ENCODE measurements at regions not wholly inside any gene's neighbourhood (a gene's known extent, or its start where the extent isn't known, plus 50 kb on each side); places are given as distances from the start of the nearest gene placed in this dataset.

DNA sequence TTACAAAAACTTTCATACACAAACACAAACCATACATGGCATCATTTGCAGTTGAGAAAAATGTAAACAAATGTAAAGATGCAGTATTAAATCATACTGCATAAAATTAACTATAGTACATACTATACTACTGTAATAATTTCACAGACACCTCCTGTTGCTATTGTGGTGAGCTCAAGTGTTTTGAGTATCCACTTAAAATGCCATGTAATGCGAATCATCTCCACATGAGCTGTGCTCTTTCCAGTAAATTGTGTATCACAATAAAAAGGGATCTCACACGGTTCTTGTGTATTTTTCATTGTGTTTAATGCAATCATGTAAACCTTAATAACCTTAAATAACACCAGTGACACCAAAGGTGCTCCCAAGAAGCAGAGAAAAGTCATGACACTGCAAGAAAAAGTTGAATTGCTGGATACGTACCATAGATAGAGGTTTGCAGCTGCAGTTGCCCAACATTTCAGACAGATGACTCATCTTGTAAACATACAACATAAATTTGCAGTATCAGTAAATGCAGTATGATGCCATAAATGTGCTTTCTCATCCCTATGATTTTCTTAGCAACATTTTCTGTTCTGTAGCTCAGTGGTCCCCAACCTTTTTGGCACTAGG lies 166.6 kb downstream of the RAP2A start (continued):
- no peak for TF ChIP-seq ZNF699 (CRISPR knock-in tag; IDR thresholded peaks at IDR 0.05; ENCODE audit: insufficient replicate concordance)

DNA sequence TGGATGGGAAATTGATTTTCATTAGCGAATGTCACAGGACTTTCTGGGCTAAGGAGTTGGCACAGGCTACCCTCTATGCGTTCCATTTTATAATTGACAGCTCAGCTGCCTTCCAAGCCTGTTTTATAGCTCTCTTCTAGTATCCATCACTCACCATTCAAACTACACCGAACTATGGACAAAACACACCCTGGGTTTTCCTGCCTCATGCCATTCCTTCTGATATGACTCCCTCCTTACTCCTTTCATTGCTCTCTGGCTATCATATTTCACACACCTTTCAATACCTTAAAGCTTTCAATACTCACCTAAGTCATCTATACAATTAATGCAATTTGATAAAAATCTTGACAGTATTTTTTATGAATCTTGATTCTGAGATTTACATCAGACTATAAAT lies 181.3 kb downstream of the RAP2A start:
- BruUV-seq (replicated peaks) = no TSS peak
- no peak overlapping the region for H3K9ac ChIP-seq (ENCODE audit: insufficient read depth in 1 of 2, low read depth in 2 of 2, low read length in 2 of 2)
- no peaks in the 10 kb centered on the region for H3K4me1 ChIP-seq (replicated peaks in 1 of 2; ENCODE audit: control insufficient read depth in 2 of 2, insufficient read depth in 2 of 2, low read length in 2 of 2)
- FAIRE-seq (no peak), DNase-seq (ENCODE audit: extremely low read depth in 1 of 4, low spot score in 3 of 4) (no peak), ATAC-seq (no peak)
- H3K27me3 ChIP-seq (ENCODE audit: control insufficient read depth in 2 of 2, insufficient read depth in 2 of 2, low read length in 2 of 2) = no peaks in the 10 kb centered on the region
- no peaks in the 10 kb centered on the region for H3K9me1 ChIP-seq (ENCODE audit: control insufficient read depth, insufficient read depth, low read length)
- intact Hi-C loops (cut with micrococcal nuclease) = no loop called here
- no peaks in the 10 kb centered on the region for H3K79me2 ChIP-seq (ENCODE audit: control insufficient read depth, insufficient read depth, low read length)
- no peak overlapping the region for H3K27ac ChIP-seq (ENCODE audit: extremely low read depth, low read depth, low read length)
- in situ Hi-C loops (cut with MboI) = no loop called here
- no peak overlapping the region for H2AFZ ChIP-seq (ENCODE audit: low read depth, low read length)
- POLR2A ChIA-PET = no interaction called here
- WGBS (ENCODE audit: insufficient coverage, low coverage, missing lambda C conversion rate) = 0% methylated on average over 3 of the region's 3 CpGs
- TF ChIP-seq PML (IDR thresholded peaks at IDR 0.05; ENCODE audit: low read length) (no peak), FOXM1 (IDR thresholded peaks at IDR 0.05; ENCODE audit: low read depth) (no peak), FOXM1 (CRISPR knock-in tag; IDR thresholded peaks at IDR 0.05; ENCODE audit: low read depth) (no peak), ZNF57 (CRISPR knock-in tag; IDR thresholded peaks at IDR 0.05) (no peak), BRD4 (IDR thresholded peaks at IDR 0.05) (no peak), C11orf30 (IDR thresholded peaks at IDR 0.05; ENCODE audit: low read depth) (no peak), SIRT6 (IDR thresholded peaks at IDR 0.05; ENCODE audit: low read depth, low read length) (no peak), LARP7 (IDR thresholded peaks at IDR 0.05) (no peak), TAF9B (IDR thresholded peaks at IDR 0.05; ENCODE audit: partially characterized antibody) (no peak)
- TF ChIP-seq, protein P1, sequence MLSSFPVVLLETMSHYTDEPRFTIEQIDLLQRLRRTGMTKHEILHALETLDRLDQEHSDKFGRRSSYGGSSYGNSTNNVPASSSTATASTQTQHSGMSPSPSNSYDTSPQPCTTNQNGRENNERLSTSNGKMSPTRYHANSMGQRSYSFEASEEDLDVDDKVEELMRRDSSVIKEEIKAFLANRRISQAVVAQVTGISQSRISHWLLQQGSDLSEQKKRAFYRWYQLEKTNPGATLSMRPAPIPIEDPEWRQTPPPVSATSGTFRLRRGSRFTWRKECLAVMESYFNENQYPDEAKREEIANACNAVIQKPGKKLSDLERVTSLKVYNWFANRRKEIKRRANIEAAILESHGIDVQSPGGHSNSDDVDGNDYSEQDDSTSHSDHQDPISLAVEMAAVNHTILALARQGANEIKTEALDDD (IDR thresholded peaks at IDR 0.05) = no peak
- TF ChIP-seq, protein P2, sequence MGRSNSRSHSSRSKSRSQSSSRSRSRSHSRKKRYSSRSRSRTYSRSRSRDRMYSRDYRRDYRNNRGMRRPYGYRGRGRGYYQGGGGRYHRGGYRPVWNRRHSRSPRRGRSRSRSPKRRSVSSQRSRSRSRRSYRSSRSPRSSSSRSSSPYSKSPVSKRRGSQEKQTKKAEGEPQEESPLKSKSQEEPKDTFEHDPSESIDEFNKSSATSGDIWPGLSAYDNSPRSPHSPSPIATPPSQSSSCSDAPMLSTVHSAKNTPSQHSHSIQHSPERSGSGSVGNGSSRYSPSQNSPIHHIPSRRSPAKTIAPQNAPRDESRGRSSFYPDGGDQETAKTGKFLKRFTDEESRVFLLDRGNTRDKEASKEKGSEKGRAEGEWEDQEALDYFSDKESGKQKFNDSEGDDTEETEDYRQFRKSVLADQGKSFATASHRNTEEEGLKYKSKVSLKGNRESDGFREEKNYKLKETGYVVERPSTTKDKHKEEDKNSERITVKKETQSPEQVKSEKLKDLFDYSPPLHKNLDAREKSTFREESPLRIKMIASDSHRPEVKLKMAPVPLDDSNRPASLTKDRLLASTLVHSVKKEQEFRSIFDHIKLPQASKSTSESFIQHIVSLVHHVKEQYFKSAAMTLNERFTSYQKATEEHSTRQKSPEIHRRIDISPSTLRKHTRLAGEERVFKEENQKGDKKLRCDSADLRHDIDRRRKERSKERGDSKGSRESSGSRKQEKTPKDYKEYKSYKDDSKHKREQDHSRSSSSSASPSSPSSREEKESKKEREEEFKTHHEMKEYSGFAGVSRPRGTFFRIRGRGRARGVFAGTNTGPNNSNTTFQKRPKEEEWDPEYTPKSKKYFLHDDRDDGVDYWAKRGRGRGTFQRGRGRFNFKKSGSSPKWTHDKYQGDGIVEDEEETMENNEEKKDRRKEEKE (IDR thresholded peaks at IDR 0.05; ENCODE audit: borderline replicate concordance in 1 of 2, control insufficient read depth in 1 of 2, low read depth in 2 of 2, low read length in 1 of 2) = no peak
- H3K9me3 ChIP-seq (replicated peaks; ENCODE audit: control insufficient read depth, insufficient read depth, low read depth, low read length) = no peaks in the 10 kb centered on the region
- CTCF ChIA-PET (ENCODE audit: low intra/inter-chr PET ratio) = no interaction called here
- no peaks in the 10 kb centered on the region for H3K36me3 ChIP-seq (ENCODE audit: control insufficient read depth, insufficient read depth, low read length)
- H3K4me2 ChIP-seq (ENCODE audit: insufficient read depth, low read length) = no peak overlapping the region
- H4K20me1 ChIP-seq (replicated peaks; ENCODE audit: control insufficient read depth, insufficient read depth, low read length) = no peaks in the 10 kb centered on the region
- H3K4me3 ChIP-seq = no peak overlapping the region

All from K562 (cell line).